ENCODE measurements at regions not wholly inside any gene's neighbourhood (a gene's known extent, or its start where the extent isn't known, plus 50 kb on each side); places are given as distances from the start of the nearest gene placed in this dataset.

DNA sequence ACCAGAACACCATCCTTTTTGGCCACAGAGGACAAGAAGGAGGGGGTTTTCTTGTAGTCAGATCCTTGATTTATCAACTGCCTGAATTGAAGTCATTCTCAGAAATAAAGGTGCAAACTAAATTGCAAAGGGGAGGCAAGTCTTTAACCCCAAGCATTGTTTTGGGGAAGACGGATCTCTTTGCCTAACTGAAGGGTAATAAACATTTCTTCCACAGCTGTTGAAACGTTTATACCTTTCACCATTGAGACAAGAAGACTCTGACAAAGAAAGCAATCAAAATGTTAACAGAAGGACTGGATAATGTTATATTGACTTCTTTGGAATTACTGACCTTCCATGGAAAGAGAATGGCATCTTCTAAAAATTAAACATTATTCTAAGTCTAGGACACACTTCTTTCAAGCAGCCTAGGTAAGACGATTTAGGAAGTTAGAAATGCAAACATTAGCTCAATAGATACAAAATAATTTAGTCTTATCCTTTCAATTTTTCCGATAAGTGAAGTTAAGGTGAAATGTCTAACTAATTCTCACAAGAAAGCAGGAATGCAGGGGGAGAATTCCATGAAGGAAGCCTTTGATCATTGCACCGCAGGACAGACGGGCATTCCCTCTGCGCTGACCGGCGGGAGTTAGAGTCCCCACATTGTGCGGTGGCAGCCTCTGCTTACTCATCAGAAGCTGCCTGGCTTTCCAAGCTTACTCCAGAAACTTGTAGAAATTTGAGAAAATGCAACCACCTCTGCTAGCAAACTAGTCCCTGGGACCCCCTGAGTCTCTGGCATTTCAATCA lies 69.4 kb upstream of the COPS8 start:
- TF ChIP-seq MAX (CRISPR knock-in tag; IDR thresholded peaks at IDR 0.05) = no peak
- TF ChIP-seq SP1 (CRISPR knock-in tag; conservative IDR thresholded peaks at IDR 0.05) = no peak
- no peak for TF ChIP-seq ZNF263 (CRISPR knock-in tag; IDR thresholded peaks at IDR 0.05; ENCODE audit: low read depth)
- TF ChIP-seq, protein P1, sequence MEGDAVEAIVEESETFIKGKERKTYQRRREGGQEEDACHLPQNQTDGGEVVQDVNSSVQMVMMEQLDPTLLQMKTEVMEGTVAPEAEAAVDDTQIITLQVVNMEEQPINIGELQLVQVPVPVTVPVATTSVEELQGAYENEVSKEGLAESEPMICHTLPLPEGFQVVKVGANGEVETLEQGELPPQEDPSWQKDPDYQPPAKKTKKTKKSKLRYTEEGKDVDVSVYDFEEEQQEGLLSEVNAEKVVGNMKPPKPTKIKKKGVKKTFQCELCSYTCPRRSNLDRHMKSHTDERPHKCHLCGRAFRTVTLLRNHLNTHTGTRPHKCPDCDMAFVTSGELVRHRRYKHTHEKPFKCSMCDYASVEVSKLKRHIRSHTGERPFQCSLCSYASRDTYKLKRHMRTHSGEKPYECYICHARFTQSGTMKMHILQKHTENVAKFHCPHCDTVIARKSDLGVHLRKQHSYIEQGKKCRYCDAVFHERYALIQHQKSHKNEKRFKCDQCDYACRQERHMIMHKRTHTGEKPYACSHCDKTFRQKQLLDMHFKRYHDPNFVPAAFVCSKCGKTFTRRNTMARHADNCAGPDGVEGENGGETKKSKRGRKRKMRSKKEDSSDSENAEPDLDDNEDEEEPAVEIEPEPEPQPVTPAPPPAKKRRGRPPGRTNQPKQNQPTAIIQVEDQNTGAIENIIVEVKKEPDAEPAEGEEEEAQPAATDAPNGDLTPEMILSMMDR (IDR thresholded peaks at IDR 0.05) = no peak
- TF ChIP-seq, protein P2, sequence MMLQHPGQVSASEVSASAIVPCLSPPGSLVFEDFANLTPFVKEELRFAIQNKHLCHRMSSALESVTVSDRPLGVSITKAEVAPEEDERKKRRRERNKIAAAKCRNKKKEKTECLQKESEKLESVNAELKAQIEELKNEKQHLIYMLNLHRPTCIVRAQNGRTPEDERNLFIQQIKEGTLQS (CRISPR knock-in tag; conservative IDR thresholded peaks at IDR 0.05) = no peak
- no peak for TF ChIP-seq PREB (CRISPR knock-in tag; IDR thresholded peaks at IDR 0.05; ENCODE audit: borderline replicate concordance)
- no peak for TF ChIP-seq TCF7 (CRISPR knock-in tag; IDR thresholded peaks at IDR 0.05; ENCODE audit: low read depth)
- no peak for TF ChIP-seq AFF4 (CRISPR knock-in tag; IDR thresholded peaks at IDR 0.05; ENCODE audit: borderline replicate concordance)
- no peak for TF ChIP-seq SMAD3 (CRISPR knock-in tag; IDR thresholded peaks at IDR 0.05; ENCODE audit: borderline replicate concordance)
- TF ChIP-seq, protein P3, sequence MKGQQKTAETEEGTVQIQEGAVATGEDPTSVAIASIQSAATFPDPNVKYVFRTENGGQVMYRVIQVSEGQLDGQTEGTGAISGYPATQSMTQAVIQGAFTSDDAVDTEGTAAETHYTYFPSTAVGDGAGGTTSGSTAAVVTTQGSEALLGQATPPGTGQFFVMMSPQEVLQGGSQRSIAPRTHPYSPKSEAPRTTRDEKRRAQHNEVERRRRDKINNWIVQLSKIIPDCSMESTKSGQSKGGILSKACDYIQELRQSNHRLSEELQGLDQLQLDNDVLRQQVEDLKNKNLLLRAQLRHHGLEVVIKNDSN (CRISPR knock-in tag; IDR thresholded peaks at IDR 0.05) = no peak
- no peak for TF ChIP-seq ZMAT4 (CRISPR knock-in tag; IDR thresholded peaks at IDR 0.05)
- TF ChIP-seq TEAD4 (CRISPR knock-in tag; IDR thresholded peaks at IDR 0.05) = no peak
- TF ChIP-seq NR3C1 (CRISPR knock-in tag; conservative IDR thresholded peaks at IDR 0.05; ENCODE audit: low read depth) = no peak
- no peak for TF ChIP-seq FOXP1 (CRISPR knock-in tag; IDR thresholded peaks at IDR 0.05; ENCODE audit: borderline replicate concordance)
